ENCODE measurements at regions not wholly inside any gene's neighbourhood (a gene's known extent, or its start where the extent isn't known, plus 50 kb on each side); places are given as distances from the start of the nearest gene placed in this dataset.

DNA sequence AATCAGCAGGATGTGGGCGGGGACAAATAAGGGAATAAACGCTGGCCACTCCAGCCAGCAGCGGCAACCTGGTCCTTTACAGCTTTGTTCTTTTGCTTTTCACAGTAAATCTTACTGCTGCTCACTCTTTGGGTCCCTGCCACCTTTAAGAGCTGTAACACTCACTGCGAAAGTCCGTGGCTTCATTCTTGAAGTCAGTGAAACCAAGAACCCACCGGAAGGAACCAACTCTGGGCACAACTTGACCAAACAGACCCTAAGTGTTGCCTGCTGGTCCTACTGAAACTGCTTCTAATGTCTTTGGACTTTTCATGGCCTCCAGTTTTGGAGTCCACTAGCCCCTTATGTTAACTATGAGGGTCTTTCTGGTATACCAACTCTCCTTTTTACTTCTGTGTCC is 566.2 kb upstream of the IGFBP7 start:
- Histone ChIP-seq H3K36me3 (ENCODE audit: insufficient read depth, low read length) (no peaks in the 10 kb centered on the region), H3K27ac (ENCODE audit: low read depth, low read length) (no peak overlapping the region), H3K4me3 (ENCODE audit: low read depth in 1 of 2, low read length in 2 of 2) (no peak overlapping the region), H3K9me3 (ENCODE audit: low read length) (no peaks in the 10 kb centered on the region), H3K4me1 (ENCODE audit: insufficient read depth, low read length) (no peaks in the 10 kb centered on the region), H3K9ac (ENCODE audit: low read length) (no peak overlapping the region), H3K27me3 (ENCODE audit: control insufficient read depth in 1 of 2, insufficient read depth in 2 of 2, low read length in 2 of 2) (no peaks in the 10 kb centered on the region)

DNA sequence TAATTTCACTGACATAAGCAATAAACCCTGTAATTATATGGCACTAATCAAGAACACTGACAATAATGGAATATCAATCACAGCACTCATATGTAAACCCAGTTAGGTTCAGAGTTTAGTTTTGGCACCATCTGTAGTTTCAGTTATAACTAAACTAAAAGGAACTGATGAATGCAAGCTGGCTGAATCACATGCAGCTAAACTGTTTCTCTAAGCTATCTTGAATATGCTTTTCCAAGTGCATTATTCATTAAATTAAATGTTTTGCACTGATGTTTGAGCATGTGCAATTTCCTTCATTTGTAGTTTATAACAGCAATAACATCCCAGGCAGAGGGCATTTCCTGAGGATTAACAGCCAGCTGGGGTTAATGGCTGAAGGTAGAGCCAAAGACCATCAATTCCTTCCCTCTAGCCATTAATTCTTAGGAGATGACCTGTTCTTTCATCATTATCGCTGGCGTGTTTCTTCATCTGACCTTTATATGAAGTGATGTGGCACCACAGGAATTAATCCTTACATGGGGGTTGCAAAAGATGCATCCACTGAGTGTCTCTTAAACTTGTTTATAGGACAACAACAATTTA is 562.8 kb upstream of the IGFBP7 start:
- H3K9ac ChIP-seq (ENCODE audit: low read length): no peak overlapping the region
- no peaks in the 10 kb centered on the region for H3K4me1 ChIP-seq (ENCODE audit: insufficient read depth, low read length)
- H3K9me3 ChIP-seq (ENCODE audit: low read length): no peaks in the 10 kb centered on the region
- no peak overlapping the region for H3K27ac ChIP-seq (ENCODE audit: low read depth, low read length)
- H3K4me3 ChIP-seq (ENCODE audit: low read depth in 1 of 2, low read length in 2 of 2): no peak overlapping the region
- no peaks in the 10 kb centered on the region for H3K36me3 ChIP-seq (ENCODE audit: insufficient read depth, low read length)
- H3K27me3 ChIP-seq (ENCODE audit: control insufficient read depth in 1 of 2, insufficient read depth in 2 of 2, low read length in 2 of 2): no peaks in the 10 kb centered on the region

DNA sequence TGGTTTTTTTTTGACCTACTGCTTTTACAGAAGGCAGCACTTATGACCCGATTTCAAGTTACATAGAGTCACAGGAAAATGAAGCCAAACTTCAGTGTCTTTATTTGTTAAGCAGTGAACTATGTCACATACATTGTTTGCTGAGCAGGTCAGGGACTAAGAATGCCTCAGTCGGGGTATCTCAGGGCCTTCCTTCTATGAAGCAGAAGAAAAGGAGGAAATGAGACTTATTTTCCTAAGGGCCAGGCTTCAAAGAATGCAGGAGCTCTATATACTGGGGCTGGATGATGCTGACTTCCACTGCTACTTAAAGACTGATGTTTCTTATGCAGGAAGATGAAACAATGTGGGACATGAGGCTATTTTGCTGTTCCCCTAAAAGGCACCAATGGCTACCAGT is 558.4 kb upstream of the IGFBP7 start:
- Histone ChIP-seq H3K27ac (ENCODE audit: low read depth, low read length) (no peak overlapping the region), H3K9me3 (ENCODE audit: low read length) (no peaks in the 10 kb centered on the region), H3K9ac (ENCODE audit: low read length) (no peak overlapping the region), H3K36me3 (ENCODE audit: insufficient read depth, low read length) (no peaks in the 10 kb centered on the region), H3K4me3 (ENCODE audit: low read depth in 1 of 2, low read length in 2 of 2) (no peak overlapping the region), H3K4me1 (ENCODE audit: insufficient read depth, low read length) (no peaks in the 10 kb centered on the region), H3K27me3 (ENCODE audit: control insufficient read depth in 1 of 2, insufficient read depth in 2 of 2, low read length in 2 of 2) (no peaks in the 10 kb centered on the region)

DNA sequence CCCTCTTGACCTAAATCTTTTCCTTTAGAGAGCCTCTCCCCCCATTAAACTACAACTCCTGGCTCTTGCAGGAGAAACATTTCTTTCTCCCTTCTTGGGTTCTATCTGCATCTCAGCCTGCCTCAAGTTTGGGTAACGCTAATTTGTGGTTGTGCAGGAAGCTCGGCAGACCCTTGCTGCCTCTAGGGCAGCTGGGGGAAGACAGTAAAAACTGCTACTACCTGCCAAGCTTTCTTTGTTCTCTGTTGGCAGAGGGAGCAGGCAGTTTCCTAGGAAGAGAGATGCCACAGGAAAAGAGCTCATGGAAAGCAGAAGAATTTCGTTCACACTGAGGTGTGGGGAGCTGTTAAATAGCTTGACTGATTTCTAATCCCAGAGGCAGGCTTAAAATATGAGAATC is 555.6 kb upstream of the IGFBP7 start:
- no peaks in the 10 kb centered on the region for H3K27me3 ChIP-seq (ENCODE audit: control insufficient read depth in 1 of 2, insufficient read depth in 2 of 2, low read length in 2 of 2)
- no peaks in the 10 kb centered on the region for H3K36me3 ChIP-seq (ENCODE audit: insufficient read depth, low read length)
- no peaks in the 10 kb centered on the region for H3K4me1 ChIP-seq (ENCODE audit: insufficient read depth, low read length)
- H3K9ac ChIP-seq (ENCODE audit: low read length): no peak overlapping the region
- H3K4me3 ChIP-seq (ENCODE audit: low read depth in 1 of 2, low read length in 2 of 2): no peak overlapping the region
- no peaks in the 10 kb centered on the region for H3K9me3 ChIP-seq (ENCODE audit: low read length)
- H3K27ac ChIP-seq (ENCODE audit: low read depth, low read length): no peak overlapping the region

DNA sequence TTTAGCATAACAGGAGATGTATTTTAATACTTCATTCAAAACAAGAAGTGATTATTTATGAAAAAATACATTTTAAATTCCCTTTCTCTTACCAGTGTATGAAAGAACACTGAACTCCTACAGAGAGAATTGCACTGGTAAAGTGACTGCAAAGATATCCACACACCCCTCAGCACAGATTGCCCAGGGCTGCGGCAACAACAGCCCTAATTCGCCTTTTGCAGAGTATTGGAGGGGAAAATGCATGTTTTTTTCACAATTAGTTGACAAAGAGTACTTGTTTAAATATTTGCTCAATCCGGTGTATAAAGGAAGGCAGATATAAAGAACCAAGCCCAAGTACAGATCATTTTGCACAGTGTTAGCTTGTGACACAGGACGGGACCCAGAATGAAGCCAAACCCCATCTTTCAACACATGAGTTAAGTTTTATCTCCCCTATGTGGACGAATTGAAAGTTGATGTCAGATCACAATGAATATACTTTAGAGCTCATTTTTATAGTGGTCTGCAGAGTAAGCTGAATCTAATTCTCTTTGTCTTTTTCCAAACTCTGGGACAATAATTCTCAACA is 551.4 kb upstream of the IGFBP7 start:
- no peaks in the 10 kb centered on the region for H3K9me3 ChIP-seq (ENCODE audit: low read length)
- no peaks in the 10 kb centered on the region for H3K27me3 ChIP-seq (ENCODE audit: control insufficient read depth in 1 of 2, insufficient read depth in 2 of 2, low read length in 2 of 2)
- H3K4me3 ChIP-seq (ENCODE audit: low read depth in 1 of 2, low read length in 2 of 2): no peak overlapping the region
- H3K27ac ChIP-seq (ENCODE audit: low read depth, low read length): no peak overlapping the region
- no peaks in the 10 kb centered on the region for H3K4me1 ChIP-seq (ENCODE audit: insufficient read depth, low read length)
- H3K9ac ChIP-seq (ENCODE audit: low read length): no peak overlapping the region
- no peaks in the 10 kb centered on the region for H3K36me3 ChIP-seq (ENCODE audit: insufficient read depth, low read length)

DNA sequence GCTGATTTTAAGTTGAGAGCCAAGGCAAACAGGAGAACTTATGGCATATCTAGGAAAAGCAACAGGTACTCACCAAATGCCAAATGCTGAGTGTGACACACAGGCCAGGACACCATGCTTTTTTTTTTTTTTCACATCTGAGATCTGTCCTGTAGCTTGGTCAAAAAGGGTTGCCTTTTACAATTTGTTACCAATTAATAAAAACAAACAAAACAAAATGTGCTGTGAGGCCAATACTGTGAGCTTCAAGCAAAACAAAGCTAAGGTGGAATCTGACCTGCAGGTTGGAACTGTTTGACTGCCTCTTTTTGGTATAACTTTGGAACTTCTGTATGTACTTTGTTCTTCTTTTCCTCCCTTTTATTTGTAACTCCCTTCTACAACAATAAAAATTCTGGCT is 548.5 kb upstream of the IGFBP7 start:
- H3K27me3 ChIP-seq (ENCODE audit: control insufficient read depth in 1 of 2, insufficient read depth in 2 of 2, low read length in 2 of 2): no peaks in the 10 kb centered on the region
- H3K27ac ChIP-seq (ENCODE audit: low read depth, low read length): no peak overlapping the region
- no peak overlapping the region for H3K4me3 ChIP-seq (ENCODE audit: low read depth in 1 of 2, low read length in 2 of 2)
- no peak overlapping the region for H3K9ac ChIP-seq (ENCODE audit: low read length)
- H3K9me3 ChIP-seq (ENCODE audit: low read length): no peaks in the 10 kb centered on the region
- H3K4me1 ChIP-seq (ENCODE audit: insufficient read depth, low read length): no peaks in the 10 kb centered on the region
- H3K36me3 ChIP-seq (ENCODE audit: insufficient read depth, low read length): no peaks in the 10 kb centered on the region

DNA sequence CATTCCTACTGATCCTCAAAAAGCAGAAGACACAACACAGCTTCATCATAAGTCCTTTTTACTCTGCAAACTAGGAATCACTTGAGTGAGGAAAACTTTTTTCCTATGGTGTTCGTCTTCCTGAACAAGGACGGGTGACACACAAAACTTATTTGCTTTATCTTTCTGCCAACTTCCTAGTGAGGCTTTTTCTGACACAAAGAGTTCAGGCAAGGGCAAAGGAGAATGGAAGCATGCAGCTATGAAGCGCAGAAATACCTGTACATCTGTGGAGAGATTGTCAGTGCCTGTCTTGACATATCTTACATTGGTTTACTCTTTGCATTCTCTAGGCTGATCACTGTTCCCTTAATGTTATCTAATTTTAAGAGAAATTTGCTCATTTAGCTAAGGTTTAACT is 548.0 kb upstream of the IGFBP7 start:
- H3K27ac ChIP-seq (ENCODE audit: low read depth, low read length): no peak overlapping the region
- H3K4me1 ChIP-seq (ENCODE audit: insufficient read depth, low read length): no peaks in the 10 kb centered on the region
- no peak overlapping the region for H3K9ac ChIP-seq (ENCODE audit: low read length)
- no peak overlapping the region for H3K4me3 ChIP-seq (ENCODE audit: low read depth in 1 of 2, low read length in 2 of 2)
- no peaks in the 10 kb centered on the region for H3K27me3 ChIP-seq (ENCODE audit: control insufficient read depth in 1 of 2, insufficient read depth in 2 of 2, low read length in 2 of 2)
- H3K9me3 ChIP-seq (ENCODE audit: low read length): no peaks in the 10 kb centered on the region
- H3K36me3 ChIP-seq (ENCODE audit: insufficient read depth, low read length): no peaks in the 10 kb centered on the region

DNA sequence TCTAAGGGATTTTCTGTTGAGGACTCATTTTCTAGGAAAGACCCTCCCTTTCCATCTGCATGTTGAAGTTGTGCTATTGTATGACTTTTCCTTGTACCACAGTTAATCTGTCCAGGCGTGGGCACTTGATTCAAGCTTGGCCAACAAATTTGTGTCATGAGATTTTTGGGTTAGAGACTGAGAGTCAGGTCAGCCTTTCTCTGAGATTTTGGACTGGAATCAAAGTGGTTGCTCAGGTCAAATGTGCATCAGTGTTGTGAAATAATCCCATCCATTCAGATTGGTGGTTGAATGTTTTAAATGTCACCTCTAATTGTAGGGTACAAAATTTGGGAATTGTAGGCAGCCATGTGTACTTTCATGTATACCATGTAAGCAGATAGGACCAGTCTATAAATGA is 545.2 kb upstream of the IGFBP7 start:
- H3K36me3 ChIP-seq (ENCODE audit: insufficient read depth, low read length): no peaks in the 10 kb centered on the region
- no peaks in the 10 kb centered on the region for H3K27me3 ChIP-seq (ENCODE audit: control insufficient read depth in 1 of 2, insufficient read depth in 2 of 2, low read length in 2 of 2)
- no peak overlapping the region for H3K27ac ChIP-seq (ENCODE audit: low read depth, low read length)
- H3K4me3 ChIP-seq (ENCODE audit: low read depth in 1 of 2, low read length in 2 of 2): no peak overlapping the region
- no peaks in the 10 kb centered on the region for H3K4me1 ChIP-seq (ENCODE audit: insufficient read depth, low read length)
- no peaks in the 10 kb centered on the region for H3K9me3 ChIP-seq (ENCODE audit: low read length)
- no peak overlapping the region for H3K9ac ChIP-seq (ENCODE audit: low read length)

DNA sequence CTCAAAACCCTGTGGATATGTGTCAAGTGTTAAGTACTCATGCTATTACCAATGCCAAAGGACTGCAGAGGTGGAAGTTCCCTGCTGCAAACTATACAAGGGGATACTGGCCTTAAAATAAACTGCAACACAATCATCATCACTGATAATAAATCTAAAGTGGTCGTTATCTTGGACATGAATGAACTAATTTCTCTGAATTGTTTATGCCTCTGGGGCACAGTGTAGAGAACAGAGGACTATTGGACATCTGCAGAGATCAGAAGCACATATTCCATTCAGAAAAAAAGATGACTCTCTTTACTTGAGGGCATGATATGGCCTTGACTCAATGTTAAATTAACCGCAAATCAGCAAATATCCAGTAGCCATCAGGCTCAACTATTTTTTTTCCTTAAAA is 542.6 kb upstream of the IGFBP7 start:
- Histone ChIP-seq H3K9ac (ENCODE audit: low read length) (no peak overlapping the region), H3K9me3 (ENCODE audit: low read length) (no peaks in the 10 kb centered on the region), H3K4me1 (ENCODE audit: insufficient read depth, low read length) (no peaks in the 10 kb centered on the region), H3K36me3 (ENCODE audit: insufficient read depth, low read length) (no peaks in the 10 kb centered on the region), H3K4me3 (ENCODE audit: low read depth in 1 of 2, low read length in 2 of 2) (no peak overlapping the region), H3K27ac (ENCODE audit: low read depth, low read length) (no peak overlapping the region), H3K27me3 (ENCODE audit: control insufficient read depth in 1 of 2, insufficient read depth in 2 of 2, low read length in 2 of 2) (no peaks in the 10 kb centered on the region)

DNA sequence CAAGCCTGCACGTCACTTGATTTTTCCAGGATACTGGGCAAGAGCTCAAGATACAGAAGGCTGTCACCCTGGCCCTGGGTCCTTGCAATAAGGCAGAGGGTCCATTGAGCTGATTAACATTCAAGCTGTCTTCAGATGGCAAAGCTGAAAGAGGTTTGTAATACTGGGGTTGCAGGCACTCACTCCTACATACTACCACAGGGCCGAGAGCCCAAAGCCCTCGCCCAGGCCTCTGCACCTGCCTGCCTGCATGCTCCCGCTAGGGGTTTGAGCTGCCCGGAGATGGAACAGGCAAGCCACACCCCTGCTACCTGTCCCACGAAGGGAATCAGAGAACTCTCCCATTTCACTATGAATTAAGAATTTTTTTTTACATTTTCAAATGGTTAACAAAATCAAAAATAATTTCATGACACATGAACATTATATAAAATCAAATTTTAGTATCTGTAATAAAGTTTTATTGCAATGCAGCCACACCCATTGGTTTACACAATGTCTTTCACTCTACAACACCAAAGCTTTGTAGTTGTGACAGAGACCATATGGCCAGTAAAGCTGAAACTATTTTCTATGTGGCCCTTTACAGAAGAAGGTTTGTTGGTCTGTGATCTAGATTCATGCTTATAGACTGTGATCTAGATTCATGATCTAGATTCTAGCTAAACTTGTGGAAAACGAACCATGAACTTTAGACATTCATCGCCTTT is 530.4 kb upstream of the IGFBP7 start:
- H3K27ac ChIP-seq (ENCODE audit: low read depth, low read length): no peak overlapping the region
- H3K4me1 ChIP-seq (ENCODE audit: insufficient read depth, low read length): no peaks in the 10 kb centered on the region
- H3K4me3 ChIP-seq (ENCODE audit: low read depth in 1 of 2, low read length in 2 of 2): no peak overlapping the region
- no peaks in the 10 kb centered on the region for H3K27me3 ChIP-seq (ENCODE audit: control insufficient read depth in 1 of 2, insufficient read depth in 2 of 2, low read length in 2 of 2)
- H3K9me3 ChIP-seq (ENCODE audit: low read length): no peaks in the 10 kb centered on the region
- H3K9ac ChIP-seq (ENCODE audit: low read length): no peak overlapping the region
- no peaks in the 10 kb centered on the region for H3K36me3 ChIP-seq (ENCODE audit: insufficient read depth, low read length)

DNA sequence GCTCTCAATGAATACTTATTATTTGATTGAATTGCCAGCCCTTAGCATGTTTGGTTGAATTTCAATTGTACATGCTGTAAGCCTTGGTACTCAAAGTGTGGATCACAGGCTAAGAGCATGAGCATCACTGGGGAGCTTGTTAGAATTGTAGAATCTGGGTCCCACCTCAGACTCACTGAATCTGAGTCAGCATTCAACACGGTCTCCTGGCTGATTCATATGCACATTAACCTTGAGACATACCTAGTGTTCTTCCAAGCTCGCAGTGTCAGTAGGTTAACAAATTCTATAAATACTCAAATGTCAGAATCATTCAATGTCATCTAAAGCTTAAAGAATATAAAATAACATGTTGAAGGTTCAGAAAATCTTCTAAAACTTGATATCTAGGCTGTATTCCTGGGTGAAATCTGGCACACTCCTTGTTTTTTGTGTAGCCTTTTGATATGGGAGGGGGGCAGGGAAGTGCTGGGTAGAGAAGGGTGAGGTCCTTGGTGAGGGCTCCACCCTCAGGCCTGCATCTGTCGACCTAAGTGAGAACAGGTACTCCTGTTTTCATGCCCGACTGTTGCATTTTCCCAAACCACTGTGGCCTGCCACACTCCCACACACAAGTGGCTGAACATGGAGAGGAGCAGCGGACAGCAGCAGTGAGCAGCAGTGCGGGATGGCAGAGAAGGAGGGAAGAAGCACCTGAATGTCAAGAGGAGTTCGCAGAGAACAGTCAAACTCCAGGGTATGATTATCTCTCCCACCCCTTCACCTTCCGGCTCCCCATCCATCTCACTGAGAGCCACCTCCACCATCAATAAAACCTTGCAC is 529.6 kb upstream of the IGFBP7 start:
- H3K9me3 ChIP-seq (ENCODE audit: low read length): no peaks in the 10 kb centered on the region
- no peak overlapping the region for H3K4me3 ChIP-seq (ENCODE audit: low read depth in 1 of 2, low read length in 2 of 2)
- H3K9ac ChIP-seq (ENCODE audit: low read length): no peak overlapping the region
- no peaks in the 10 kb centered on the region for H3K27me3 ChIP-seq (ENCODE audit: control insufficient read depth in 1 of 2, insufficient read depth in 2 of 2, low read length in 2 of 2)
- no peaks in the 10 kb centered on the region for H3K4me1 ChIP-seq (ENCODE audit: insufficient read depth, low read length)
- no peak overlapping the region for H3K27ac ChIP-seq (ENCODE audit: low read depth, low read length)
- no peaks in the 10 kb centered on the region for H3K36me3 ChIP-seq (ENCODE audit: insufficient read depth, low read length)

Measured in muscle layer of colon (tissue), 2 donors.